GM18909 (cell line): ENCODE measurements at regions not wholly inside any gene's neighbourhood (a gene's known extent, or its start where the extent isn't known, plus 50 kb on each side); places are given as distances from the start of the nearest gene placed in this dataset.

ENCODE experiments used
- ATAC-seq: cut with Tn5 transposase; IDR thresholded peaks from one replicate; pipeline ENCODE4 v1.9.1; 2021; ENCODE audit warnings: mild to moderate bottlenecking; ENCODE audit not compliant: unreplicated experiment, poor library complexity

DNA sequence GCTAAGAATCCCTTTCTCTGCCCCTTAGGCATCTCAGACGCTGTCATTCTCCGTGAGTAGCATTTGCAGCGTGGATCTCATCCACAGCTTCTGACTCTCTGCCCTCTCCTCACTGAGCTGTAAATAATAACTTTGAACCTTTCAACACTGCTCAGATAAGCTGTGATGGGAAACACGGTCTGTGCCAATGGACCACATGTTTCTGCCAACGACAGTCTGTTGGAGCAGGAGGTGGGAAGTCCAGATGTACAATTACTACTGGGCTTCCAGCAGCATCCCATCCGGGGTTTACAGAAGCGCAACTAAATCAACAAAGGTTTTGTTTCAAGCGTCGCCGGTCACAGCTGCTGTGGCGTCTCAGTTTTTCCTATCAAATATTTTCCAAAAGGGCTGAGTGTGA, 1110.6 kb downstream of the TYW1 start:
- no peak for ATAC-seq

DNA sequence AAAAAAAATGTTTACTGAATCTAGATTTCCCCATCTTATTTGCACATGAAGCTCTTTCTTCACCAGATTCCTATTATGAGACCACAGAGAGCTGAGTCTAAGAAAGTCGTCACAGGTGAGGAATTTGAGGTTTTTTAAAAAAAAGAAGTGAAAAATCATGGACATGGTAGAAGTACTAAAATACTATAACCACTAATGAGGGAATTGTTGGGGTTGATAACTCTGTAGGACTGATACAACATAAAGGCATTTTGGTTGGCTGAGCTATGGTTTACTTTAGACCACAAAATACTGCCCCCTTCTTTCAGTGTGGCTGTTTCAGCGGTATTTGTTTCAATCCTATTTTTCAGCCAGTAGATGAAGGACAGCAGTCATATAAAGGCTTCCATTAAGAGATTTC, 1111.3 kb downstream of the TYW1 start:
- ATAC-seq, result no peak

DNA sequence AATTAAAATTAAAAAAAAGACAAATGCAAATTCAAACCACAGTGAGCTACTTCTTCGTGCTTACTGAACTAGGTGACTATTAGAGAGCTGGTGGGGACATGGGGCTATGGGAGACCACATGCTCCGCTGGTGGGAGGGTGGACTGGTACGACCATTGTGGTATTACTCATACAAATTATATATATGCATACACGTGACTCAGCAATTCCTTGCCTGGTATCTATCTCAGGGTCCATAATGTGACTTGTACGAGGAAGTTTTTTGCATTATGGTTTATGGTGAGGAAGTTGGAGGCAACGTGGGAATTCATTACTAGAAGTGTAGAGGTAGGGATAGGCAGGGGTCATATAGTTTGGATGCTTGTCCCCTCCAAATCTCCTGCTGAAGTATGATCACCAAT, 1112.7 kb downstream of the TYW1 start:
- no peak for ATAC-seq

DNA sequence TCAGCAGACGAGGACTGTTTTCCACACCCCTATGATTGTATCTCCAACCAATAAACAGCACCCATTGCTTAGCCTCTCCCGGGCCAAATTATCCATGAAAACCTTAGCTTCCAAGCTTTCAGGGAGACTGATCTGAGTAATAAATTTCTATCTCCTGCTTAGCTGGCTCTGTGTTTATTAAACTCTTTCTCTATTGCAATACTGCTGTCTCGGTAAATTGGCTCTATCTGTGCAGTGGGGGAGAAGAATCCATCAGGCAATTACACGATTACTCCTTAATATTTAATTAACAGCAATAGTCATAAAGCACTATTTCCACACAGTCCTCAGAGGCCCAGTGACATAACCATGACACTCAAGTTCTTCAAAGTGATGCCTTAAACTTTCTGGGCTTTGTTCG, 1122.8 kb downstream of the TYW1 start:
- no peak for ATAC-seq

DNA sequence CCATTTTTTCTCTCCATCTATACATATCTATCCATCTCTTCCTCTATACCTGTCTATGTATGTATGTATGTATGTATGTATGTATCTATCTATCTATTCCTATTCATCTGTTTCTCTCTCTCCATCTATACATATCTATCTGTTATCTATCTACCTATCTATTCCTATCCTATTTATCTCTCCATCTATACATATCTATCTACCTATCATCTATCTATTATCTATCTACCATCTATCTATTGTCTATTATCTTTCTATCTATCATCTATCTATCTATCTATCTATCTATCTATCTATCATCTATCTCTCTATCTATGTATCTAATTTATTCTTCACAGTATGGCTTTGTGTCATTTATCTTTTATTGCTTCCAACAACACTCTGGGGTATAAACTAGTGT, 1124.4 kb downstream of the TYW1 start:
- no peak for ATAC-seq

DNA sequence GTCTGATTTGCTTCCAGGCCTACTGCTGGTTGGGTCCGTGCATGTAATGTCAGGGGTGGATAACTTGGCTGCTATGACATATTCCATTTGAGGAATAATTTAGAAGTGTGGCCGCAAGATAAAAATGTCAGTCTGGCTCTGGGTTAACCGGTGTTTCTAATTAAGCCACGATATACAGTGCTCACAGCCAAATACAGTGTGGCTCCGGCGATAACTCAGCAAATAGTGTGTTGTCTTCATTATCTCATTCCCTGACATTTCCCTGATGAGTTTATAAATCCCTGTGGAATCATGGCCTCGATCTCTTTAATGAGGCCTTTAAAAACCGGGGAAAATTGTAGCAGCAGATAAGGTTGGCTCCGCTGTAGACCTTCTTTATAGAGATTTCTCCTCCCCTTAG, 1125.0 kb downstream of the TYW1 start:
- no peak for ATAC-seq

DNA sequence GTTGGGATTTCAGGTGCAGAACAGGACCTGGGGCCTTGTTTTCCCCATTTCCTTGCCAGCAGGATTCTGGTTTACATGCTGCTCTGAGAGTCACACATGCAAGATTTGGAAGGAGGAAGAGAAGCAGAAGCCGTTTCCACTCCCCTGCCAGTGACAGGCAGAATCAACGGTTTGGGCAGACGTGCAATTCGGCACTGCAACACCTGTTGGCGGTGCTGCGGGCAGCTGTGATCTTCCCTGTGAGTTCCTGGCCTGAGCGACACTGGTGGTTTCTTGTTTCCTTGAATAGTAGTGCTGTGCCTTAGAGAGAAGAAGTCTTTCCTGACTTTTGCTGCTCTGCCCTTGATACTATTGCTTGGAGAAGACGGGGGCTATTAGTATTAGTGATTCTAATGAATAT, 1126.2 kb downstream of the TYW1 start:
- ATAC-seq, result no peak

DNA sequence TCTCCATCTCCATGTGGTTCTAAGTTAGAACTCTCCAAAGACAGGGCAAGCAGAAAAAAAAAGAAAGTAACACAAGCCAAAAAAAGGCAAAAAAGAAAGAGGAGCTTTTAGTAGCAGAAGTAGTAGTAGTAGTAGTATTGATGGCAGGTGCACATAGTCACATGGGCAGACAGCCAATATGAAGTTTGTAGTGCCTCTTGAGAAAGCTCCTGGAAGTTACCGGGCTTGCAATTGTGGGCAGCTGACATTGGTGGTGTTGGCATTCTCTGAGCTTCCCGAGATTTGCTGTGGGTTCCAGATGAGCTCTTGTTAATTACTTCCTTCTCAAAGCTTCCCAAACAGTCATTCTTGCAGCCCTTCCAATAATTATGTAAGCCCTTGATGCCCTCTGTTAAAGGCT, 1128.5 kb downstream of the TYW1 start:
- no peak for ATAC-seq

DNA sequence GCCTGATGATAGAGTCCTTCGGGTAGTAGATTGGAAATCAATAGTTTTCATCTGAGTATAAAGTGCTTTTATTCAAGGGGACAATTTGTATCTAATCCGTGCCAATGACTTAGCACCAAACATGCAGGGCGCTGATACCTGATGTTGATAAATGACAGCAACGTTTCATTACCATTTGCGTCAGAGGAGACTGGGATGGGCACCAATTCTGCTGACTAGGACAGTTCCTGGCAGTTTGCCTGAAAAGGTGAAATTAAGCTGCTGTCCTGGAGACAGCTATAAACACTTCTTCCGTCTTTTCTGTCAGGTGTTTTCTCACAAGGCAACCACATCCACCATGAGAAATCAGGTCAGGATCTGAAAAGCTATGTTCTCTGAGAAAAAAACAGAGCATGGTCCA, 1136.4 kb downstream of the TYW1 start:
- no peak for ATAC-seq

DNA sequence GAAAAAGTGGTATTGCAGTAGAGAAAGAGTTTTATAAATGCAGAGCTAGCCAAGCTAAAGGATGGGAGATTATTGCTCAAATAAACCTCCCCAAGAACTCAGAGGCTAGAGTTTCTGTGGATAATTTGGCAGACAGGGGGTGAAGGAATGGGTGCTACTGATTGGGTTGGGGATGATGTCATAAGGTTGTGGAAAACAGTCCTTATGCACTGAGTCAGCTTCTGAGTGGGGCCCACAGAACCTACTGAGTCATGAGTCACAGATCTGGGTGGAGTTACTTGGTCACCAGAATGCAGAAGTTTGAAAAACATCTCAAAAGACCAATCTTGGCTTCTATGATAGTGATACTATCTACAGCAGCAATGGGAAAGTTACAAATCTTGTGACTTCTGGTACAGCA, 1146.7 kb downstream of the TYW1 start:
- ATAC-seq, result no peak

DNA sequence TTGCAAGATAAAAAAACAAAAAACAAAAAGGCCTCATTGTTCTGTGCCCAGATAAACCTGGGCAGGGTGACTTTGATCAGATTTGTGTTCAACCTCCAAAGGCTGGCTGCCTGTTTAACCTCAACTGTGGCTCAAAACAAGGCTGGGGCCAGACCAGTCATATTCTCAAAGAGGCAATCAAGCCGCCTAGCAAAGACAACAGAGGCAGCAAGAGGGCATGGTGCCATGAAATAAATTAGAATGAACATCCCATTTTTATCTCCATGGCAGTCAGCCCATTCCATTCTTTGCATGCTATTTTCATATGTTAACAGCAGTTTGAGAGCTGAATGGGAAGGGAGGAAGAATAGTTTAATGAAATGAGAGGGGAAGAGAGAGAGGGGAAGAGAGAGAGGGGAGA, 1150.3 kb downstream of the TYW1 start:
- no peak for ATAC-seq

DNA sequence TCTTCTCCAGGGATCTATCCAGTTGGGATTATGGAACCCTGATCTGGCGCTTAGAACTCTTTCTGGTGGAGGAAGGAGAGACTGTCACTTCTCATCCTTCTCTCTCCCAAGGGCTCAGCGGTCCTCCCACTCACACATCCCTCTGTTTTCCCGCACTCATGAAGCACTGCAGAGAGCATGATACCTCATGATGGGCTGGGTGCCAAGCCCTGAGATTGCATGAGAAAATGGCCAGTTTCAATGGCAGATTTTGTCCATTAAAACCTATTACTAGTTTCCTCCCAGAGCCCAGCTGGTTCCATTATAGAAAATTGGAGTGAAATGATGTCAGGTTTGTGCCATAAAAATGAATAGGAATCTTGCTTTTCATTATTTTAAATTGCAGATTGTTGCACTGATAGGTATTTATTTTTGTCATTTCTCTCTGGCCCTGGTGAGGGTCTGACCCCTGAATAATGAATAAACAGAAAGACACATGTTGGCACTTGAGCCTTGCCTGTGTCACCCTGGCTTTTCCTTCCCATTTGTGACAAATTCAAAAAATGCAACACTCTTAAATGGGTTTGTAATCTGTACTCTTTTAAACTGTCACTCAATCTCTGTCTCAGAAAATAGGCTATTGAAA, 1151.1 kb downstream of the TYW1 start:
- ATAC-seq, result no peak

DNA sequence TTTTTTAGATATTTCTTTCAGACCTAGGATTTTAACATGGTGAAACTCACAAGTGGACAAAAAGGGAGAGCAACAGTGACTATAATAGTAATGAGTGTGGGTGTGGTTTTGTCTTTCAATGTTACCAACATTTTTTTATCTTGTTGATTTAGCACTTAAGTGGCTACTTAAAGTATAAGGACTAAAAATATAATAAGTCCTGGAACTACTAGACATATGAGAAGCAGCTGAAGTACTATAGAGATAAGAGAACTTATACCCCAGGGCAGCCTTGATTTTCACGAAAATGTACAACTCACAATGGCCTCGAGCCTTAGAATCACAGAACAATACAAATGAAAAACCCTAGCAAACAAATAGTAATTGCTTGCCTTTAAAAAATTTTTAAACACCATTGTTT, 1151.8 kb downstream of the TYW1 start:
- no peak for ATAC-seq

DNA sequence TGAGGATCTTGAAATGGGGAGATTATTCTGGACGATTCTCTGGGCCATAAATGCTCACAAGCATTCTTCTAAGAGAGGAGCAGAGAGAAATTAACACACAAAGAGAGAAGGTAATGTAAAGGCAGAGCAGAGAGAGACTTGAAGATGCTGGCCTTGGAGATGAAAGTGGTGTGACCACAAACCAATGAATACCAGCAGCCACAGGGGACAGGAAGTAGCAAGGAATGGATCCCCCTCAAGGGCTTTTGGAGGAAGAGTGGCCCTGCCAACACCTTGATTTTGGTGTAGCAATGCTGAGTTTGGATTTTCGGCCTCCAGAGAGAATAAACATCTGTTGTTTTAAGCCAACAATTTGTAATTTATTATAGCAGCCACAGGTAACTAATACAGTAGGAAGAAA, 1155.6 kb downstream of the TYW1 start:
- no peak for ATAC-seq

DNA sequence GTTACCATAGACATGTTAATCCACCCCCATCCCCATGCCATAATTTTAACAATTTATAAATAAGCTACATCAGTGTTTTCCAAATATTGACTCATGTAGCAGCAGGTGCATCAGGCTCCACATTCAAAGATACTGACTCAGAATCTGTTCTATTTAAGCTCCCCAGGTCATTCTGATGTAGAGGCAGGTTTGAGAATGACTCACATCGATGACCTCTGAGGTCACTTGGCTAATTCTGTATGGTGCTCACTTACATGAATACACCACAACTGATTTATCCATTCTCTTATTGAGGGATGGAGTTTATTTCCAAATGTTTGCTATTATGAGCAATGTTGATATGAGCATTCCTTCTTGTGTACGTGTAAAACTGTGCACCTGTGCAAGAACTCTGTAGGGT, 1159.0 kb downstream of the TYW1 start:
- no peak for ATAC-seq

DNA sequence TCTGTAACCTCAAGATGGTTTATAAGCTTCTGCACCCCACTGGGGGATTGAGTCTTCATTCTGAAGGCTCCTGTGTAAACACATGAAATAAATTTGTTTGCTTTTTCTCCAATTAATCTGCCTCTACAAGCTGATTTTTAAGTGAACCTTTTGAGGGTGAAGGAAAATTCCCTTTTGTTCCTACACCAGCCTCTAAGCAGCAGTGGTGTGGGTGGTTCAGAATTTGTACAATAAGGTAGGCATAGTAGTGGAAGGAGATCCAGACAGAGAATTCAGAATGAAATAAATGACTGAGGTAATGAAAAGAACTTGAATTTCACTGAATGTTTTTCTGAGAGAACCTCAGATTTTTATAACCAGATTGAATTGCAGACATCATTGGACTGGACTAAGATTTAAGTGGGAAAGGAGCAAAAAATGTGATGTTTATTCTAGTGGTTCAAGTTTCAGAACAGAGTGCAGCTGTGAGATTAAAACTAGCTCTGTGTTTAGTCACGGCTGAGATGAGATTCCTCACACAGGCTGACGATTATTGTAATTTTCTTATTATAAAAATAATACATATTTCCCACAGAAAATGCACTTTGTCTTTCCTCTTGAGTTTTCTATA, 1162.2 kb downstream of the TYW1 start:
- no peak for ATAC-seq

DNA sequence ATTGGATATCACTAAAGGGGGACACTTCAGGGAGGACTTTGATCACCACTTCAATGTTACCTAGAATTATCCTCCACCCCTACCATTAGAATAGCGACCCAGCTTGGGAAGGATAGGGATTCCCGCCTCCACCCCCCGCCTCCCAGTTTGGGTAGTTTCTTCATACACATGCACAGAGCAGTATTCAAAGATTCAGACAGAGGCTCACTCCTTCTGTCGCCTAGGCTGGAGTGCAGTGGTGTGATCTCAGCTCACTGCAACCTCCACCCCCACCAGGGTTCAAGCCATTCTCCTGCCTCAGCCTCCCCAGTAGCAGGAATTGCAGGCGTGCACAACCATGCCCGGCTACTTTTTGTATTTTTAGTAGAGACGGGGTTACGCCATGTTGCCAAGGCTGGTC, 1166.1 kb downstream of the TYW1 start:
- no peak for ATAC-seq

DNA sequence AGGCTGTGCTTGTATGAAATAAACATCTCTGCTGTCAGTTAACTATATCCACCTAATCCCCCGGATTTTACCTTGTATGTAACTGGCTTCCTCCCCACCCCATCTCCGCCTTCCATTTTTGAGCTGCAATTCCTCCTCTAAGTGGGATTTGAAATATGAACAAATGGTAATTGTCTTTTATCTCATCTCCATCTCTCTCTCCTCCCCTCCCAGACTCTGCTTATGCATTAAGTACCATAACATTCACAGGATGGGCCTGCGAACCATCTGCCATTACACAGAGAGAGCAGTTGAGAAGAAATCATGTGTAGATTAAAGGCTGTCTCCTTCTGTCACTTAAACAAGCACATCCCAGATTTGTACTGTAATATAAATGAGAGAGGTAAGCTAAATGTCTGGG, 1169.9 kb downstream of the TYW1 start:
- no peak for ATAC-seq

DNA sequence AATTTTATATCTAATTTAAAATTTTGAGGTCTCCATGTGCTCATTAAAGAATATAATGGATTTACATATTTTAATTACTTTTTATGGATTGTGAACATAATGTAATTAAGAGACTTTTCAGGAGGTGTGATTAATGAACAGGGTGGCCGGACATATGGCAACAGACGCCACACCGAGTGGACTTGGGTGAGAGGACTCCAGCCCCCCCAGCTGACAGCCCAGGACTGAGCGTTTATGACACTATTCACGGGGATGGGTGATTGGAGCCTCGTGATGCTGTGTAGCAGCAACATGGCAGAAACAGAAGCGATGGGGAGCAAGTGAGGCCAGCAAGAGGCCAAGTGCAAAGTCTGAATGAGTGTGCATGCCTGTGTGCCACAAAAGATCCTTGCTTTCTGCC, 1176.9 kb downstream of the TYW1 start:
- ATAC-seq, result no peak

DNA sequence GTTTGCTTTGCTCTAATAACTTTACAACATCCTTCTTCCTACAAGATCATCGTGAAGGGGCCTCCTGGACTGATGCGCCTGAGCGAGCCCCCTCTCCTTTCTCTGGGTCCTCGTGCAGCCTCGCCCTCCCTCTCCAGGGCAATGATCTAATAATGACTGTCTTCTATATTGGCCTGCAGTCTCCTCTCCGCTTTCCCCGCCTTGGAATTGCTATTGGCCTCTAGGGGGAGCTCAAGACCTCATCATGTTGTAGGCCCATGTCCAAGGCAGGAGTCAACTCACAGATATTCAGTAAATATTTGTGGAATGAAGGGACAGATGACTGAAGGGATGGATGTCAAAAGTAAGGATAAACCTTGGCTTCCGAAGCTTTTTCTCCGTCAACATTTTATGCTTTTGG, 1180.3 kb downstream of the TYW1 start:
- ATAC-seq, result no peak

DNA sequence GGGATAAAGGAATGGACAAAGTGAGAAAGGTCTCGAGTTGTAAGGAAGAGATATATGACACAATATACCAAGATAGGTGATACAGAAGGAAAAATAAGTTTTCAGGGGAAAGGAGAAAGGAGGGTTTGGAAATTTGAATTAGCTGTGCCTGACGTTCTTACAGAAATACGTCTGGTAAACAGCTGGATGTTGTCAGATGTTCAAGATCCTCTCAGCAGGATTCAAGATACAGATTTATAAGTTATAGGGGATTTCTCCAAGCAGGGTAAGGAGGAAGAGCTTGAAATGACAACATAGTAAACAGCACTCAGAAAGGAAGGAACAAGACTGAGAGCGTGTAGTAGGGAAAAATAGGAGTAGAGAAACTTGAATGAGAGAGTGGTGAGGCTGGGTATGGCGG, 1184.1 kb downstream of the TYW1 start:
- no peak for ATAC-seq

DNA sequence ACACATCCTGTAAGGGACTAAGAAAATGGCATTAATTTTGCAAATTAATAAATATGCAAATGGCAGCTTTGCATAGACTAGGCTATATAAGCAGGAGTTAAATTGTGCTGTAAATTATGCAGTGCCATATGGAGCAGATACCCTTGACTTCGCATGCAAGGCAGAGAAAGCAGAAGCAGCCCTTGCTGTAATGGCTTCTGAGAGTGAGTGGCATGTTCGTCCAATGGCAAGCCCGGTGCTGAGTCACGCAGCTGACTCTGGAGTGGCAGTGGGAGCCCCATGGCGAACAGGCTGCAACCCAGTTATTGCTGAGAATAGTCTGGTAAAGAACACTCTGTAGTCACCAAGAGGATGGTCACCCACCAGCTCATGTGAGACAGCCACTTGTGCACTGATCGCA, 1186.5 kb downstream of the TYW1 start:
- no peak for ATAC-seq
